Endodermal cell (in vitro differentiated cells): ENCODE measurements at regions not wholly inside any gene's neighbourhood (a gene's known extent, or its start where the extent isn't known, plus 50 kb on each side); places are given as distances from the start of the nearest gene placed in this dataset.

Experiments
- DNase-seq: peaks from one replicate; pipeline ENCODE4 v3.0.0-alpha.2; 2017
- H3K27ac ChIP-seq: 2 replicates; pipeline ENCODE4 v1.5.1; 2013; ENCODE audit warnings: mild to moderate bottlenecking, low read depth, low read length, moderate library complexity
- H3K27me3 ChIP-seq: 2 replicates; pipeline ENCODE4 v1.6.1; 2013; ENCODE audit warnings: mild to moderate bottlenecking, low read length, moderate library complexity; ENCODE audit not compliant: insufficient read depth, control insufficient read depth, poor library complexity, severe bottlenecking
- H3K36me3 ChIP-seq: 2 replicates; pipeline ENCODE4 v1.7.0; 2013; ENCODE audit warnings: mild to moderate bottlenecking, low read length, moderate library complexity; ENCODE audit not compliant: control insufficient read depth, insufficient read depth
- H3K4me1 ChIP-seq: one replicate; pipeline ENCODE4 v1.7.0; 2013; ENCODE audit warnings: low read length; ENCODE audit not compliant: control insufficient read depth, insufficient read depth
- H3K4me3 ChIP-seq: 2 replicates; pipeline ENCODE4 v1.5.1; 2013; ENCODE audit warnings: mild to moderate bottlenecking, low read length, moderate library complexity
- H3K9ac ChIP-seq: 2 replicates; pipeline ENCODE4 v1.6.1; 2013; ENCODE audit warnings: mild to moderate bottlenecking, low read length, moderate library complexity; ENCODE audit not compliant: poor library complexity, severe bottlenecking; ENCODE audit errors: extremely low read depth
- H3K9me3 ChIP-seq: 2 replicates; pipeline ENCODE4 v1.6.1; 2013; ENCODE audit warnings: mild to moderate bottlenecking, low read length, moderate library complexity; ENCODE audit not compliant: control insufficient read depth
- H3K27ac Mint-ChIP-seq: 2 replicates; pipeline ENCODE4 v1.8.0; 2020; ENCODE audit warnings: mixed read lengths
- H3K27me3 Mint-ChIP-seq: 2 replicates; pipeline ENCODE4 v1.8.0; 2021; ENCODE audit warnings: mild to moderate bottlenecking, mixed read lengths; ENCODE audit not compliant: insufficient read depth
- H3K36me3 Mint-ChIP-seq: 2 replicates; pipeline ENCODE4 v1.8.0; 2020; ENCODE audit warnings: low read depth, mixed read lengths
- H3K4me1 Mint-ChIP-seq: 2 replicates; pipeline ENCODE4 v1.8.0; 2020; ENCODE audit warnings: mixed read lengths
- H3K4me3 Mint-ChIP-seq: 2 replicates; pipeline ENCODE4 v1.8.0; 2020; ENCODE audit warnings: mild to moderate bottlenecking, moderate library complexity, mixed read lengths
- H3K9me3 Mint-ChIP-seq: 2 replicates; pipeline ENCODE4 v1.8.0; 2020; ENCODE audit warnings: mild to moderate bottlenecking, mixed read lengths
- WGBS, 2 experiments: methylation state at CpG; one replicate each; pipeline versions ENCODE4 v1.1.5 to v1.1.7; 2013; ENCODE audit warnings: missing lambda C conversion rate in 2 of 2, mixed read lengths in 1 of 2; ENCODE audit not compliant: insufficient coverage in 1 of 2, insufficient read length in 1 of 2; 5-methylcytosine and 5-hydroxymethylcytosine counted together
- TF ChIP-seq, protein P1 (sequence below): fragments of 200-600 bp; sonication (generic); conservative IDR thresholded peaks from 2 replicates; pipeline ENCODE4 v1.5.0; 2021; ENCODE audit warnings: antibody characterized with exemption, mild to moderate bottlenecking

DNA sequence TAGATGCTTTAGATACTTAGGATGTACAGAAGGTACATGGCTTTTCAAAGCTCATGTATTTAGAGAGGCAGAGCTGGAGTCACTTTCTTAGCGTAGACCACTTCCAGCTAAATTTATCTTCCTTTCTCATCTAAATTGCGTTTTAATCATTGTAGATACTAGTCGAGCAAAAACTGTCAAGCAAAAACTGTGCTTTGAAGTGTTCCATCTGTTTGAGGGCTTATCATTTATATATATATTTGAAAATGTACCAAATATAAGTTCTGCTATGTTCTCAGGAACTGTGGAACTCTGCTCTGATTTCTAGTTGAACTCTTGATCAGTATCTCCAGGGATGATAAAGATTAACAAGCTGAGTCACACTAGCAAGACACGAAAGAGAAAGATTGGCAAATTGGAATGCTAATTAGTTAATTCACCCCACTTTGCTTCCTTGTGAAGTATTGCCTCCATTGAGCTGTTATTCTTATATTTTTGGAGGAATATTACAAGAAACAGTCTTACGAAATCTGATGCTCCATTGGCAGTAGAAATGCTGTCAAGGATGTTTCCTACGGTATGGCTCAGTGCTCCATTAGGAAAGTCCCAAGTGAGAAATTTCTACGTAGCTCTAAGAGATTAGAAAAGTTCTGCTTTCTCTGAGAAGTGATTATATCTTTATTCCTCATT, 310.7 kb downstream of the AEBP2 start:
- no peak for DNase-seq
- TF ChIP-seq, protein P1, sequence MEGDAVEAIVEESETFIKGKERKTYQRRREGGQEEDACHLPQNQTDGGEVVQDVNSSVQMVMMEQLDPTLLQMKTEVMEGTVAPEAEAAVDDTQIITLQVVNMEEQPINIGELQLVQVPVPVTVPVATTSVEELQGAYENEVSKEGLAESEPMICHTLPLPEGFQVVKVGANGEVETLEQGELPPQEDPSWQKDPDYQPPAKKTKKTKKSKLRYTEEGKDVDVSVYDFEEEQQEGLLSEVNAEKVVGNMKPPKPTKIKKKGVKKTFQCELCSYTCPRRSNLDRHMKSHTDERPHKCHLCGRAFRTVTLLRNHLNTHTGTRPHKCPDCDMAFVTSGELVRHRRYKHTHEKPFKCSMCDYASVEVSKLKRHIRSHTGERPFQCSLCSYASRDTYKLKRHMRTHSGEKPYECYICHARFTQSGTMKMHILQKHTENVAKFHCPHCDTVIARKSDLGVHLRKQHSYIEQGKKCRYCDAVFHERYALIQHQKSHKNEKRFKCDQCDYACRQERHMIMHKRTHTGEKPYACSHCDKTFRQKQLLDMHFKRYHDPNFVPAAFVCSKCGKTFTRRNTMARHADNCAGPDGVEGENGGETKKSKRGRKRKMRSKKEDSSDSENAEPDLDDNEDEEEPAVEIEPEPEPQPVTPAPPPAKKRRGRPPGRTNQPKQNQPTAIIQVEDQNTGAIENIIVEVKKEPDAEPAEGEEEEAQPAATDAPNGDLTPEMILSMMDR = no peak
- Histone ChIP-seq H3K9ac (no peak overlapping the region), H3K27ac (no peak overlapping the region), H3K4me1 (no peaks in the 10 kb centered on the region), H3K27me3 (no peaks in the 10 kb centered on the region), H3K4me3 (no peak overlapping the region), H3K9me3 (peaks cover 8% of the 10 kb centered on the region), H3K36me3 (no peaks in the 10 kb centered on the region)
- Mint-ChIP-seq H3K4me1 (no peaks in the 10 kb centered on the region), H3K27ac (no peak overlapping the region), H3K36me3 (peaks cover 3% of the 10 kb centered on the region), H3K4me3 (no peak overlapping the region), H3K9me3 (peaks cover 33% of the 10 kb centered on the region), H3K27me3 (no peaks in the 10 kb centered on the region)
- WGBS, 2 experiments = 92 to 94% methylated on average over 4 to 7 of the region's 7 CpGs

DNA sequence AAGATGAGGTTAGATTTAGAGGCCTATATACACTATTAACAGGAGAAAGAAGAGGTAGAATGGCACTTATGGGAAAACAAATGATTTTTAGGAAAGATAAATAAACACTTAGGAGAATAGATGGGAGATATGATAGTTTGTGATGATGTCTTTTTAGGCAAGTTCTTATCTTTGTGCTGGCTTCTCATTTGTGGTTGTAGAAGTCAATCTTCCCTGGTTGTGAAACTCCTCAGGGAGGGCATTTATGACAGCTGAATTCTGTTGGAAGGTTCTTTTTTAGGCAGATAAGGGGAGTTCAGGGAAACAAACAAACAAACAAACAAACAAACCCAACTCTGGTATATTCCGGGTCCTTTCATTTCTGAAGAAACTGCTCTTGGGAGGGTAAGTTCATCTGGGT, 311.8 kb downstream of the AEBP2 start:
- Histone ChIP-seq H3K9me3 (peaks cover 8% of the 10 kb centered on the region), H3K36me3 (no peaks in the 10 kb centered on the region), H3K27ac (no peak overlapping the region), H3K9ac (no peak overlapping the region), H3K4me3 (no peak overlapping the region), H3K4me1 (no peaks in the 10 kb centered on the region), H3K27me3 (no peaks in the 10 kb centered on the region)
- H3K9me3 Mint-ChIP-seq = peaks cover 33% of the 10 kb centered on the region
- peaks cover 3% of the 10 kb centered on the region for H3K36me3 Mint-ChIP-seq
- H3K4me1 Mint-ChIP-seq = no peaks in the 10 kb centered on the region
- 92% methylated on average over 1 of the region's 1 CpG; no CpG with 5 or more reads in 1 of the 2 experiments for WGBS, 2 experiments
- H3K27ac Mint-ChIP-seq = no peak overlapping the region
- TF ChIP-seq, protein P1 = no peak
- H3K4me3 Mint-ChIP-seq = no peak overlapping the region
- no peaks in the 10 kb centered on the region for H3K27me3 Mint-ChIP-seq
- no peak for DNase-seq

DNA sequence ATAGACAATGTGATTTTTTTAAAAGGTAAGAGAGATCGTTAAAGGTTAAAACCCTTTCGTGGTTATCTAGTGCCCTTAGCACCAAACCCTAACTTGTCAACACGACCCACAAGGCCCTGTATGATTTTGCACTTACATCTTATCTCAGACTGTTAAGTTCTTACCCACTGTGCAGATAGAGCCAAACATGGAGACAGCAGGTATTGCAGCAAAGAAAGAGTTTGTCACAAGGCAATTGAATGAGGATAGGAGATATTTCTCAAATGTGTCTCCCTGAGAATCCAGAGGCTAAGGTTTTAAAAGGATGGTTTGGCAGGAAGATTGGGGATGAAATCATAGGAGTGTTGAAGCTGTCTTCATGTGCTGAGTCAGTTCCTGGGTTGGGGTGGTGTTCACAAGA, 313.4 kb downstream of the AEBP2 start:
- WGBS, 2 experiments = 86 to 89% methylated on average over 3 of the region's 3 CpGs

More for the DNA sequence above, 313.4 kb downstream of the AEBP2 start:
- no peaks in the 10 kb centered on the region for H3K27me3 ChIP-seq
- H3K9me3 ChIP-seq = peaks cover 8% of the 10 kb centered on the region
- H3K9ac ChIP-seq = no peak overlapping the region
- H3K4me1 ChIP-seq = no peaks in the 10 kb centered on the region
- peaks cover 33% of the 10 kb centered on the region for H3K9me3 Mint-ChIP-seq
- peaks cover 3% of the 10 kb centered on the region for H3K36me3 Mint-ChIP-seq
- no peaks in the 10 kb centered on the region for H3K36me3 ChIP-seq
- H3K4me3 Mint-ChIP-seq = no peak overlapping the region
- TF ChIP-seq, protein P1 = no peak
- no peak overlapping the region for H3K27ac Mint-ChIP-seq
- no peaks in the 10 kb centered on the region for H3K27me3 Mint-ChIP-seq
- H3K27ac ChIP-seq = no peak overlapping the region
- peak overlapping the region; percentile 12 for H3K4me3 ChIP-seq
- no peak for DNase-seq
- H3K4me1 Mint-ChIP-seq = peaks cover 2% of the 10 kb centered on the region
